Adipocyte (in vitro differentiated cells): ENCODE measurements at regions not wholly inside any gene's neighbourhood (a gene's known extent, or its start where the extent isn't known, plus 50 kb on each side); places are given as distances from the start of the nearest gene placed in this dataset.

ENCODE experiments used
- DNase-seq: peaks from one replicate; pipeline ENCODE4 v3.0.0-alpha.2; 2015; ENCODE audit warnings: low read depth
- H3K27me3 ChIP-seq: replicated peaks from 2 replicates; pipeline ENCODE4 v1.7.0; 2013; ENCODE audit warnings: mild to moderate bottlenecking, low read length, moderate library complexity; ENCODE audit not compliant: control insufficient read depth, insufficient read depth
- H3K36me3 ChIP-seq: 2 replicates; pipeline ENCODE4 v1.7.0; 2013; ENCODE audit warnings: low read length, mild to moderate bottlenecking, moderate library complexity; ENCODE audit not compliant: control insufficient read depth, insufficient read depth, severe bottlenecking
- H3K4me1 ChIP-seq: 2 replicates; pipeline ENCODE4 v1.7.0; 2013; ENCODE audit warnings: mild to moderate bottlenecking, low read length, moderate library complexity; ENCODE audit not compliant: control insufficient read depth, insufficient read depth
- H3K4me3 ChIP-seq: 2 replicates; pipeline ENCODE4 v1.7.0; 2013; ENCODE audit warnings: mild to moderate bottlenecking, low read length, moderate library complexity
- H3K9ac ChIP-seq: 2 replicates; pipeline ENCODE4 v1.7.0; 2013; ENCODE audit warnings: mild to moderate bottlenecking, low read length, moderate library complexity
- H3K9me3 ChIP-seq: 2 replicates; pipeline ENCODE4 v1.7.0; 2013; ENCODE audit warnings: mild to moderate bottlenecking, low read length, moderate library complexity; ENCODE audit not compliant: control insufficient read depth

GRCh38 chr3:170726976-170727661 is 141.2 kb upstream of the SLC7A14 start:
- peak; percentile 91 for DNase-seq
- Histone ChIP-seq H3K9ac (peak overlapping the region; percentile 67), H3K9me3 (no peaks in the 10 kb centered on the region), H3K27me3 (no peaks in the 10 kb centered on the region), H3K36me3 (no peaks in the 10 kb centered on the region), H3K4me3 (peak overlapping the region; percentile 68), H3K4me1 (peaks cover 79% of the 10 kb centered on the region)

- H3K9me3 ChIP-seq, result no peaks in the 10 kb centered on the region
- H3K4me3 ChIP-seq, result peak overlapping the region; percentile 41
- H3K4me1 ChIP-seq, result peaks cover 61% of the 10 kb centered on the region
- H3K9ac ChIP-seq, result peak overlapping the region; percentile 67
- peak; percentile 47 for DNase-seq
- no peaks in the 10 kb centered on the region for H3K36me3 ChIP-seq
- H3K27me3 ChIP-seq, result no peaks in the 10 kb centered on the region
Observed at GRCh38 chr3:170725285-170725731, 139.4 kb upstream of the SLC7A14 start.

GRCh38 chr3:170724599-170725280 is 138.9 kb upstream of the SLC7A14 start:
- Histone ChIP-seq H3K36me3 (no peaks in the 10 kb centered on the region), H3K4me3 (peak overlapping the region; percentile 63), H3K9ac (peak overlapping the region; percentile 67), H3K27me3 (no peaks in the 10 kb centered on the region), H3K9me3 (no peaks in the 10 kb centered on the region), H3K4me1 (peaks cover 55% of the 10 kb centered on the region)
- peak; percentile 60 for DNase-seq

GRCh38 chr3:170723241-170723640 is 137.4 kb upstream of the SLC7A14 start:
- Histone ChIP-seq H3K9ac (no peak overlapping the region), H3K27me3 (no peaks in the 10 kb centered on the region), H3K4me1 (peaks cover 48% of the 10 kb centered on the region), H3K9me3 (no peaks in the 10 kb centered on the region), H3K4me3 (no peak overlapping the region), H3K36me3 (no peaks in the 10 kb centered on the region)
- no peak for DNase-seq

GRCh38 chr3:170721563-170721962 is 135.7 kb upstream of the SLC7A14 start:
- Histone ChIP-seq H3K27me3 (no peaks in the 10 kb centered on the region), H3K9me3 (no peaks in the 10 kb centered on the region), H3K4me1 (peaks cover 47% of the 10 kb centered on the region), H3K9ac (no peak overlapping the region), H3K4me3 (no peak overlapping the region), H3K36me3 (no peaks in the 10 kb centered on the region)
- DNase-seq, result no peak

GRCh38 chr3:170719300-170719699 is 133.4 kb upstream of the SLC7A14 start:
- H3K9ac ChIP-seq, result no peak overlapping the region
- no peaks in the 10 kb centered on the region for H3K9me3 ChIP-seq
- DNase-seq, result no peak
- no peaks in the 10 kb centered on the region for H3K27me3 ChIP-seq
- peaks cover 26% of the 10 kb centered on the region for H3K4me1 ChIP-seq
- H3K4me3 ChIP-seq, result no peak overlapping the region
- no peaks in the 10 kb centered on the region for H3K36me3 ChIP-seq

GRCh38 chr3:170718848-170719247 is 133.0 kb upstream of the SLC7A14 start:
- H3K36me3 ChIP-seq, result no peaks in the 10 kb centered on the region
- H3K4me3 ChIP-seq, result no peak overlapping the region
- no peak for DNase-seq
- H3K9me3 ChIP-seq, result no peaks in the 10 kb centered on the region
- peaks cover 26% of the 10 kb centered on the region for H3K4me1 ChIP-seq
- no peak overlapping the region for H3K9ac ChIP-seq
- no peaks in the 10 kb centered on the region for H3K27me3 ChIP-seq

- no peaks in the 10 kb centered on the region for H3K27me3 ChIP-seq
- H3K4me3 ChIP-seq, result peak overlapping the region; percentile 13
- peak; percentile 74 for DNase-seq
- no peak overlapping the region for H3K9ac ChIP-seq
- H3K9me3 ChIP-seq, result no peaks in the 10 kb centered on the region
- no peaks in the 10 kb centered on the region for H3K36me3 ChIP-seq
- peaks cover 33% of the 10 kb centered on the region for H3K4me1 ChIP-seq
Observed at GRCh38 chr3:170717410-170718402, 131.8 kb upstream of the SLC7A14 start.

GRCh38 chr3:170716172-170716805 is 130.4 kb upstream of the SLC7A14 start:
- DNase-seq, result peak; percentile 32
- H3K4me3 ChIP-seq, result no peak overlapping the region
- H3K4me1 ChIP-seq, result peaks cover 47% of the 10 kb centered on the region
- H3K9ac ChIP-seq, result no peak overlapping the region
- H3K27me3 ChIP-seq, result no peaks in the 10 kb centered on the region
- no peaks in the 10 kb centered on the region for H3K9me3 ChIP-seq
- no peaks in the 10 kb centered on the region for H3K36me3 ChIP-seq

- DNase-seq, result peak; percentile 73
- H3K9me3 ChIP-seq, result peaks cover 4% of the 10 kb centered on the region
- H3K4me1 ChIP-seq, result peaks cover 49% of the 10 kb centered on the region
- no peaks in the 10 kb centered on the region for H3K27me3 ChIP-seq
- no peak overlapping the region for H3K9ac ChIP-seq
- no peak overlapping the region for H3K4me3 ChIP-seq
- no peaks in the 10 kb centered on the region for H3K36me3 ChIP-seq
Observed at GRCh38 chr3:170714562-170715535, 129.0 kb upstream of the SLC7A14 start.
